HG02885 (cell line): ENCODE measurements at regions not wholly inside any gene's neighbourhood (a gene's known extent, or its start where the extent isn't known, plus 50 kb on each side); places are given as distances from the start of the nearest gene placed in this dataset.
"Not testable (repeated sequence)": the region's sequence is repeated elsewhere in the genome, so short reads cannot be mapped to it uniquely, and the experiment has no call there.

Experiments used
- ATAC-seq: cut with Tn5 transposase; IDR thresholded peaks from one replicate; pipeline ENCODE4 v1.9.1; 2021; ENCODE audit warnings: mild to moderate bottlenecking; ENCODE audit not compliant: unreplicated experiment, poor library complexity

DNA sequence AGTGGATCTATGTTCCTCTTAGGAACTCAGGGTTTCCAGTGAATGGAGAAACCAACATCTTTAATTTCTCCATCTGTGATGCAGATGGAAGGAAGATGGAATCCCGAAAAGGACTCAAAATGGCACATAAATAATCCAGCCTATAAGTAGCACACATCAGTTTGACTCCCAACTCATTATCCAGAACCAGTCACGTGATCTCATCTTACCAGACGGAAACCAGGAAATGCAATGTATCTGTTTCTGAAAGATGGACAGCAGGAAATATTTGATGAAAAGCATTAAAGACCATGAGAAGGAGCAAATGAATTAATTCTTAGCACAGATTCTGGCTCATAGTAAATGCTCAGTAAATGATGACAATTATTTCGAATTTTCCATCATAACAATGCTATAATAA is 443.1 kb upstream of the FMR1 start:
- ATAC-seq: no peak

GRCh38 chrX:147476008-147476407 is 435.7 kb upstream of the FMR1 start:
- ATAC-seq: no peak

DNA sequence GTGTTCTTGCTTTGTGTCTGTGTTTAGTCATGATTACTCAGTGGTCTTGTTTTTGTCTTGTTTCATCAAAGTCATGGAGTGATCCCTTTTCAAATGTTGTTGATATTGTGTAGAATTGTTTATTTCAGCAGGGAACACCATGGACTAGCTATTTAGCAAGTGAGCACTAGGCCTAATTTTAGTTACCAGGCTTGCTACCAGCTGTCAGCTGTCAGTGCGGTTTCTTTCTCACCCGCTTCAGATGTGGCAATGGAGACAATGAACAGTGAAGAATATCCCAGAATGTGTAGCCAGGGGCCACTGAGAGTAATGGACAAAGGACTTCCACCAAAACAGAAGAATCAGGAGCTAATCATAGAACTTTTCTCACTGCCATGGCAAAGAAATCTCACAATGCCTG is 432.8 kb upstream of the FMR1 start:
- ATAC-seq: no peak

DNA sequence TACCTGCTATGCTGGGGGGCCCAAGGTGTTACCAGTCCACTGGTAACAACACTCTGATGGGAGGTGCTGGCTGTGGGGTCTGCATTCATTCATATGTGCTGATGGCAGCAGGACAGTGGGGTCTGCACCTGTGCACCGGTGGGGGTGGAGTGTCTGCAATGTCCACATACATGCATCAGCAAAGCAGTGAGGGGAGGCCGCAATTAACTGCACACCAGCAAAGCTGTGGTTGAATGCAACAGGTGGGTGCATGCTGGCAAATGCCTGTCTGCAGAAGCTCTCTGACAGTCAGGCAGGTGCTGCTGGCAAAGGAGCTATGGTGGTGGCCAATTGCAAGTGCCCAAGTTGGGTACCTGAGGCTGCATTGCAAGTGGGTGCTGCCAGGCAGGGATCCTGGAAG is 426.5 kb upstream of the FMR1 start:
- no peak for ATAC-seq

DNA sequence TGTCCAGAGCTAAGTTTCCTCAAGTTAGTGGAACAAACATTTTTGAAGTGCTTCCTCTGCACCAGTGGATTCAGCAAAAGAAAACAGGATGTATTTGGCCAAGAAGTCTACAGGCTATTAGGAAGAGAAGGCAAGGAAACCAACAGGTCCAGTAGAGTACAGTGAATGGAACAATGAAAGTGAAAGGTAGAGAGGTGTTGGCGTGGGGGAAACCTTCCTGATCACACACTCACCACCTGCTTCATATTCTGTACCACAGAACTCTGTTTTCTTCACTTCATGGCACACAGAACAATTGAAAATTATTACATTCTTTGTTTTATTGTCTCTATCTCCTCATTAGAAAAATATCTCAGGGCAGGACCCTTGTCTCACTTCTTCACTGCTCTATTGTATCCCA is 417.4 kb upstream of the FMR1 start:
- ATAC-seq: no peak

DNA sequence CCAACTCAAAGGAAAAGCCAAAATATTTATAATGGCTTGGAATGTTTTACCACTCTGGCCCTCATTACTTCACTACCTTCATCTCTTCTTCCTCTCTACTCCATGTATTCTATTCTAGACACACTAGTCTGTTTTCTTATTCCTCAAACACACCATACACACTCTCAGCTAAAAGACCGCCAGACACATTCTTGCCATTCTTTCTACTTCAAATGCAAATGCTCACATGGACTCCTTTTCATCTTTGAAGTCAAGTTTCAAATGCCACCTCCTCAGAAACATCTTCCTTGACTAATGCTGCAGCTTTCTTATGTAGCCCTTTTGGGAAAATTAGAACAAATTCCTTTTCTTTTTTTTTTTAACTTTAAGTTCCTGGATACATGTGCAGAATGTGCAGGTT is 412.9 kb upstream of the FMR1 start:
- ATAC-seq: no peak

- ATAC-seq: no peak
Observed at GRCh38 chrX:147522981-147523380, 388.7 kb upstream of the FMR1 start.

GRCh38 chrX:147533426-147533825 is 378.3 kb upstream of the FMR1 start:
- no peak for ATAC-seq

- ATAC-seq: no peak
Observed at GRCh38 chrX:147537172-147537571, 374.5 kb upstream of the FMR1 start.

- not testable (repeated sequence) for ATAC-seq
Observed at GRCh38 chrX:147548023-147548422, 363.7 kb upstream of the FMR1 start.

GRCh38 chrX:147550217-147550616 is 361.5 kb upstream of the FMR1 start:
- no peak for ATAC-seq

GRCh38 chrX:147559191-147559590 is 352.5 kb upstream of the FMR1 start:
- no peak for ATAC-seq

GRCh38 chrX:147565237-147565636 is 346.5 kb upstream of the FMR1 start:
- ATAC-seq: no peak

GRCh38 chrX:147570483-147570882 is 341.2 kb upstream of the FMR1 start:
- no peak for ATAC-seq

DNA sequence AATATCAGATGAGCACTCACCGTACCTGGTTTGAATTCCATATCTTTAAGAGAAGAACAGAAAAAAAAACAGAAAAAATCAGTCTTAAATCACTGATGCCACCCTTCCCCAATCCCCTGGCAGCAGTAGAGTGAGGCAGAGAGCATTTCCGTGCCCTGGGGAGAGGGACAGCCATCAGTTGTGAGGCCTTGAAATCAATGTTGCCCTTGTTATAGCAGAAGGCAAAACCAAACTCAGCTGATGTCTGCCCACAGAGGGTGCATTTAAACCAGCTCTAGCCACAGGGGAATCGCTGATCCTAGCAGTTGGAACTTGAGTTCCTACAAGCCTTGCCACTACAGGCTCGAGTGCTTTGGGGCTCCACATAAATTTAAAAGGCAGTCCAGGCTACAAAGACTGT is 338.5 kb upstream of the FMR1 start:
- ATAC-seq: no peak

- no peak for ATAC-seq
Observed at GRCh38 chrX:147602176-147602696, 309.5 kb upstream of the FMR1 start.

DNA sequence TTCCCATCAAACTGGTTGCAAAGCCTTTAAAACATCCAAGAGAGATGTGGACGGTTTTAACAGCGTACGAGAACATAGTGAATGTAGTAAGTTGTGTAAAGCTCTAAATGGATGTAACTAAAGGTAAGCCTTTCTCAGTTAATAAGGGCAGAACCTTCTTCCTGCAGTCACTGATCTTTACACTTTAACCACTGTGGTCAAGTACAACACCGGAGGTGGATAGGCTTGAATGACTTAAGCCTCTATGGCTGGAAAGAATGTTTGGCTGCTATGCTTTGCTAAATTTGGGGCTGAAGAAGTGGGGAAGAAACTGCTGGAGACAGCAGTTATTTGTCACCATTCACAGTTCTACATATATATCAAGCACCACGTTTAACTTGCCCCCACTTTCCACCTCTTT is 285.1 kb upstream of the FMR1 start:
- no peak for ATAC-seq

DNA sequence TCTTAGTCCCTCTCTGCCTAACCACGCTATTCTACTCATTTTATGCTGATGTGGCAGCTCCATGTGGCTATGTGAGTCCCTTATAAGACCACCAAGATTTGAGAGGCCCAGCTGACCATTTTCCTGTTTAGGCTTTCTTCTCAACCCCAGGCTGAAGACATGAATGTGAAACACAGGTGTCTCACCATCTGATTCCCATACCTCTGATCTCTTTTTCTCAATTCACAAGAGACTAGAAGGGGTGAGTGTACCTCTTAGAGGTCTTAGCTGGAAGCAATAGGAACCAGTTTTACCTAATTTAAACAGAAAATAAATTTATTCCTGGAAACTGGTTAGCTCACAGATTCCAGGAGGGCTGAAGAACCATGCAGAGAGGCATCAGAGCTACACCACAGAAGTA is 276.5 kb upstream of the FMR1 start:
- no peak for ATAC-seq

DNA sequence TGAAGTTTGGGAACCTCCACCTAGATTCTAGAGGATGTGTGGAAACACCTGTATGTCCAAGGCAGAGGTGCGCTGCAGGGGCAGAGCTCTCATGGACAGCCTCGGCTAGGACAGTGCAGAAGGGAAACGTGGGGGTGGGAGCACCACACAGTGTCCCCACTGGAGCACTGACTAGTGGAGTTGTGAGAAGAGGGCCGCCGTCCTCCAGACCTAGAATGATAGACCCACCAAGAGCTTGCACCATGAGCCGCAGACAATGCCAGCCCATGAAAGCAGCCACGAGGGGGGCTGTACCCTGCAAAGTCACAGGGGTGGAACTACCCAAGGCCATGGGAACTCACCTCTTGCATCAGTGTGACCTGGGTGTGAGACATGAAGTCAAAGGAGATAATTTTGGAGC is 274.5 kb upstream of the FMR1 start:
- no peak for ATAC-seq

GRCh38 chrX:147646949-147647723 is 264.6 kb upstream of the FMR1 start:
- ATAC-seq: no peak

DNA sequence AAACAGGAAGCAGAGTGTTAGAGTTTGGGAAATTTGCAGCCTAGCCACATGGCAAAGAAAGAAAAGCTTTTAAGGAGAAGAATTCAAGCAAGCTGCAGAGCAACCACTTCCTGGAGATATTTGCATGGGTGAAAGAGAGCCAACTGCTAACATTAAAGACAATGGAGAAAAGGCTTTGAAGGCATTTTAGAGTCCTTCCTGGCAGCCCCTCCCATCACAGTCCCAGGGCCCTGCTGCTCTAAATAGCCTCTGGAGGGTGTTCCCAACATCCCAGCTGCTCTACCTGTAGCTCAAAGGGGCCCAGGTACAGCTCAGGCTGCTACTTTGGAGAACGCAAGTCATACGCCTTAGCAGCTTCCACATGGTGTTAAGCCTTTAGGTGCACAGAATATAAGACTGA is 235.9 kb upstream of the FMR1 start:
- no peak for ATAC-seq

DNA sequence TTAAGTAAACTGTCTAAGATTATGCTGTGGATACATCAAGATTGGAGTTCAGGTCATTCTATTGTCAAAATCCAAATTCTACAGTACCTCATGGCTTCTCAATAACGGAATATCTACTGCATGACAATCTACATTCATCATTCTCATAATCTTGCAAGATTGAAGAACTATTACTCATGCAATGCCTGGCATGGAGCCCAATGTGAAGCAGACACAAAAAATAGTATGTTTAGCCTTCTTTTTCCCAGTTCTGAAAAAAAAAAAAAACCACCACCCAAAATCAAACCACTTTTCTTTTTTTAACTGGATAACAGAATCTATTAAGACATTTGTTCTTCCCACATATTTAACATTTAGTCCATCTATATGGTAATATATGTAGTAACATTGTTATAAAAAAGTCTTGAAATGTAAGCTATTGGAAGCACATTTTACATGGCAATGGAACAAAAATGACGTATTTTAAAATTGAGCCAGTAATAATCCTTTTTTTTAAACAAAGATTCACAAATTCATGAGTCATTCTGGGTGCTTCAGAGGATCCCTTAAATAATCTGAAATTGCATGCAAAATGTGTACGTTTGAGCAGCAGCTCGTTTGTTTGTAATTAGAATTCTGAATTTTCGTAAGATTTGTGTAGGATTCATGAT is 232.2 kb upstream of the FMR1 start:
- no peak for ATAC-seq
